ENCODE measurements at regions not wholly inside any gene's neighbourhood (a gene's known extent, or its start where the extent isn't known, plus 50 kb on each side); places are given as distances from the start of the nearest gene placed in this dataset.

- FAIRE-seq (no peak), DNase-seq (ENCODE audit: insufficient read length) (no peak)
- no peak for TF ChIP-seq POLR2A (IDR thresholded peaks at IDR 0.05; ENCODE audit: low read depth, low read length)
- TF ChIP-seq TAF1 (IDR thresholded peaks at IDR 0.05; ENCODE audit: borderline replicate concordance, low read depth, low read length) = no peak
- TF ChIP-seq POLR2AphosphoS5 (IDR thresholded peaks at IDR 0.05; ENCODE audit: low read depth, low read length) = no peak
These were observed 128.9 kb upstream of the ATP1B1 start for GRCh38 chr1:168977618-168978017.

- DNase-seq (ENCODE audit: insufficient read length) (no peak), FAIRE-seq (no peak)
These were observed 127.2 kb upstream of the ATP1B1 start for GRCh38 chr1:168979276-168979675.

GRCh38 chr1:168980180-168980579 is 126.3 kb upstream of the ATP1B1 start:
- FAIRE-seq (no peak), DNase-seq (ENCODE audit: insufficient read length) (no peak)
- TF ChIP-seq POLR2AphosphoS5 (IDR thresholded peaks at IDR 0.05; ENCODE audit: low read depth, low read length) (no peak), POLR2A (IDR thresholded peaks at IDR 0.05; ENCODE audit: low read depth, low read length) (no peak), TAF1 (IDR thresholded peaks at IDR 0.05; ENCODE audit: borderline replicate concordance, low read depth, low read length) (no peak)

More at GRCh38 chr1:168979276-168979675, 127.2 kb upstream of the ATP1B1 start:
- no peak for TF ChIP-seq TAF1 (IDR thresholded peaks at IDR 0.05; ENCODE audit: borderline replicate concordance, low read depth, low read length)
- no peak for TF ChIP-seq POLR2A (IDR thresholded peaks at IDR 0.05; ENCODE audit: low read depth, low read length)
- TF ChIP-seq POLR2AphosphoS5 (IDR thresholded peaks at IDR 0.05; ENCODE audit: low read depth, low read length) = no peak

GRCh38 chr1:168980656-168981055 is 125.8 kb upstream of the ATP1B1 start:
- no peak for FAIRE-seq
- TF ChIP-seq POLR2A (IDR thresholded peaks at IDR 0.05; ENCODE audit: low read depth, low read length) (no peak), TAF1 (IDR thresholded peaks at IDR 0.05; ENCODE audit: borderline replicate concordance, low read depth, low read length) (no peak), POLR2AphosphoS5 (IDR thresholded peaks at IDR 0.05; ENCODE audit: low read depth, low read length) (no peak)
- DNase-seq (ENCODE audit: insufficient read length) = no peak

GRCh38 chr1:168982778-168983177 is 123.7 kb upstream of the ATP1B1 start:
- DNase-seq (ENCODE audit: insufficient read length) (no peak), FAIRE-seq (no peak)
- TF ChIP-seq POLR2A (IDR thresholded peaks at IDR 0.05; ENCODE audit: low read depth, low read length) (no peak), TAF1 (IDR thresholded peaks at IDR 0.05; ENCODE audit: borderline replicate concordance, low read depth, low read length) (no peak), POLR2AphosphoS5 (IDR thresholded peaks at IDR 0.05; ENCODE audit: low read depth, low read length) (no peak)

- FAIRE-seq (no peak), DNase-seq (ENCODE audit: insufficient read length) (no peak)
- TF ChIP-seq POLR2AphosphoS5 (IDR thresholded peaks at IDR 0.05; ENCODE audit: low read depth, low read length) = no peak
- no peak for TF ChIP-seq TAF1 (IDR thresholded peaks at IDR 0.05; ENCODE audit: borderline replicate concordance, low read depth, low read length)
- TF ChIP-seq POLR2A (IDR thresholded peaks at IDR 0.05; ENCODE audit: low read depth, low read length) = no peak
These were observed 119.2 kb upstream of the ATP1B1 start for GRCh38 chr1:168987330-168987729.

- DNase-seq (ENCODE audit: insufficient read length) = no peak
- peak; percentile 42 for FAIRE-seq
- TF ChIP-seq POLR2A (IDR thresholded peaks at IDR 0.05; ENCODE audit: low read depth, low read length) (no peak), TAF1 (IDR thresholded peaks at IDR 0.05; ENCODE audit: borderline replicate concordance, low read depth, low read length) (no peak), POLR2AphosphoS5 (IDR thresholded peaks at IDR 0.05; ENCODE audit: low read depth, low read length) (no peak)
These were observed 118.6 kb upstream of the ATP1B1 start for GRCh38 chr1:168987923-168988322.

- no peak for DNase-seq (ENCODE audit: insufficient read length)
- FAIRE-seq = no peak
- TF ChIP-seq POLR2AphosphoS5 (IDR thresholded peaks at IDR 0.05; ENCODE audit: low read depth, low read length) (no peak), TAF1 (IDR thresholded peaks at IDR 0.05; ENCODE audit: borderline replicate concordance, low read depth, low read length) (no peak), POLR2A (IDR thresholded peaks at IDR 0.05; ENCODE audit: low read depth, low read length) (no peak)
These were observed 116.5 kb upstream of the ATP1B1 start for GRCh38 chr1:168989985-168990384.

- DNase-seq (ENCODE audit: insufficient read length) = no peak
- TF ChIP-seq TAF1 (IDR thresholded peaks at IDR 0.05; ENCODE audit: borderline replicate concordance, low read depth, low read length) = no peak
- no peak for TF ChIP-seq POLR2A (IDR thresholded peaks at IDR 0.05; ENCODE audit: low read depth, low read length)
- no peak for TF ChIP-seq POLR2AphosphoS5 (IDR thresholded peaks at IDR 0.05; ENCODE audit: low read depth, low read length)
- no peak for FAIRE-seq
These were observed 114.6 kb upstream of the ATP1B1 start for GRCh38 chr1:168991667-168992475.

- FAIRE-seq = no peak
- DNase-seq (ENCODE audit: insufficient read length) = no peak
- no peak for TF ChIP-seq POLR2AphosphoS5 (IDR thresholded peaks at IDR 0.05; ENCODE audit: low read depth, low read length)
- TF ChIP-seq POLR2A (IDR thresholded peaks at IDR 0.05; ENCODE audit: low read depth, low read length) = no peak
- no peak for TF ChIP-seq TAF1 (IDR thresholded peaks at IDR 0.05; ENCODE audit: borderline replicate concordance, low read depth, low read length)
These were observed 105.1 kb upstream of the ATP1B1 start for GRCh38 chr1:169001353-169001752.

GRCh38 chr1:169003864-169004516 is 102.5 kb upstream of the ATP1B1 start:
- TF ChIP-seq TAF1 (IDR thresholded peaks at IDR 0.05; ENCODE audit: borderline replicate concordance, low read depth, low read length) (no peak), POLR2AphosphoS5 (IDR thresholded peaks at IDR 0.05; ENCODE audit: low read depth, low read length) (no peak), POLR2A (IDR thresholded peaks at IDR 0.05; ENCODE audit: low read depth, low read length) (no peak)
- no peak for FAIRE-seq

GRCh38 chr1:169005776-169006175 is 100.7 kb upstream of the ATP1B1 start:
- no peak for FAIRE-seq
- TF ChIP-seq TAF1 (IDR thresholded peaks at IDR 0.05; ENCODE audit: borderline replicate concordance, low read depth, low read length) = no peak
- no peak for TF ChIP-seq POLR2A (IDR thresholded peaks at IDR 0.05; ENCODE audit: low read depth, low read length)
- no peak for TF ChIP-seq POLR2AphosphoS5 (IDR thresholded peaks at IDR 0.05; ENCODE audit: low read depth, low read length)
- DNase-seq (ENCODE audit: insufficient read length) = no peak

More at GRCh38 chr1:169003864-169004516, 102.5 kb upstream of the ATP1B1 start:
- DNase-seq (ENCODE audit: insufficient read length) = no peak
